HEK293T (cell line): ENCODE measurements at regions not wholly inside any gene's neighbourhood (a gene's known extent, or its start where the extent isn't known, plus 50 kb on each side); places are given as distances from the start of the nearest gene placed in this dataset.

ENCODE experiments used
- ARNT ChIP-seq: fragments of 450-650 bp; IDR thresholded peaks from 2 replicates; pipeline ENCODE4 v1.6.1; 2017; ENCODE audit warnings: mild to moderate bottlenecking
- BHLHE40 ChIP-seq: fragments of 450-650 bp; IDR thresholded peaks from 2 replicates; pipeline ENCODE4 v1.6.1; 2016; ENCODE audit warnings: mild to moderate bottlenecking, moderate library complexity, borderline replicate concordance
- CTBP1 ChIP-seq: fragments of 450-650 bp; IDR thresholded peaks from 2 replicates; pipeline ENCODE4 v1.6.1; 2016; ENCODE audit warnings: borderline replicate concordance
- ELF4 ChIP-seq: fragments of 450-650 bp; IDR thresholded peaks from 2 replicates; pipeline ENCODE4 v1.6.1; 2017; ENCODE audit warnings: antibody characterized with exemption
- FOXA1 ChIP-seq: fragments of 450-650 bp; IDR thresholded peaks from 2 replicates; pipeline ENCODE4 v1.6.1; 2016; ENCODE audit warnings: mild to moderate bottlenecking
- FOXK2 ChIP-seq: fragments of 450-650 bp; IDR thresholded peaks from 2 replicates; pipeline ENCODE4 v1.6.1; 2016; ENCODE audit warnings: mild to moderate bottlenecking
- FOXM1 ChIP-seq: fragments of 450-650 bp; IDR thresholded peaks from 2 replicates; pipeline ENCODE4 v1.6.1; 2017; ENCODE audit warnings: mild to moderate bottlenecking, borderline replicate concordance
- HDGF ChIP-seq: fragments of 450-650 bp; IDR thresholded peaks from 2 replicates; pipeline ENCODE4 v1.6.1; 2017; ENCODE audit warnings: antibody characterized with exemption, borderline replicate concordance
- L3MBTL2 ChIP-seq: fragments of 450-650 bp; conservative IDR thresholded peaks from 2 replicates; pipeline ENCODE4 v1.6.1; 2016; ENCODE audit warnings: mild to moderate bottlenecking
- LEF1 ChIP-seq: fragments of 450-650 bp; IDR thresholded peaks from 2 replicates; pipeline ENCODE4 v1.6.1; 2017; ENCODE audit warnings: mild to moderate bottlenecking, borderline replicate concordance
- NFRKB ChIP-seq: fragments of 450-650 bp; IDR thresholded peaks from 2 replicates; pipeline ENCODE4 v1.6.1; 2016; ENCODE audit warnings: mild to moderate bottlenecking, moderate library complexity
- SP1 ChIP-seq: fragments of 450-650 bp; IDR thresholded peaks from 2 replicates; pipeline ENCODE4 v1.6.1; 2017
- SUZ12 ChIP-seq: fragments of 450-650 bp; IDR thresholded peaks from 2 replicates; pipeline ENCODE4 v1.6.1; 2016; ENCODE audit warnings: mild to moderate bottlenecking

- TF ChIP-seq SP1 (no peak), ARNT (no peak), LEF1 (no peak), FOXM1 (no peak), NFRKB (no peak), BHLHE40 (no peak), FOXK2 (no peak), SUZ12 (no peak), L3MBTL2 (no peak), CTBP1 (no peak), ELF4 (no peak), FOXA1 (no peak), HDGF (no peak)
Observed at GRCh38 chr17:52947418-52947817, 788.9 kb upstream of the CA10 start.
